Transverse colon (tissue), 4 donors: ENCODE measurements at regions not wholly inside any gene's neighbourhood (a gene's known extent, or its start where the extent isn't known, plus 50 kb on each side); places are given as distances from the start of the nearest gene placed in this dataset.

Experiments used
- DNase-seq: peaks from one replicate; pipeline ENCODE4 v3.0.0-alpha.2; 2019
- H3K27ac ChIP-seq, 4 donors: fragments of 200-600 bp; sonication (generic); 2 replicates each; pipeline ENCODE4 v1.5.1; 2016 to 2018; ENCODE audit warnings: inconsistent platforms in 4 of 4
- H3K27me3 ChIP-seq: fragments of 200-600 bp; sonication (generic); 2 replicates; pipeline ENCODE4 v1.5.1; 2017; ENCODE audit warnings: inconsistent platforms
- H3K36me3 ChIP-seq, 4 donors: fragments of 200-600 bp; sonication (generic); 2 replicates each; pipeline ENCODE4 v1.5.1; 2017 to 2019; ENCODE audit warnings: inconsistent platforms in 4 of 4
- H3K4me1 ChIP-seq, 4 donors: fragments of 200-600 bp; sonication (generic); 2 replicates each; pipeline ENCODE4 v1.5.1; 2017 to 2020; ENCODE audit warnings: inconsistent platforms in 4 of 4
- H3K4me3 ChIP-seq, 4 donors: fragments of 200-600 bp; sonication (generic); 1 replicate in 1 of 4; 2 replicates in 3 of 4; pipeline versions ENCODE4 v1.5.1 to v1.6.1; 2017 to 2019; ENCODE audit warnings: inconsistent platforms in 4 of 4
- H3K9me3 ChIP-seq, 2 donors: fragments of 200-600 bp; sonication (generic); 2 replicates each; pipeline ENCODE4 v1.5.1; 2017 to 2019; ENCODE audit warnings: inconsistent platforms in 2 of 2
- CTCF ChIP-seq, 5 experiments: fragments of 200-600 bp in 3 of 5; fragments of 450-650 bp in 2 of 5; sonication (generic) in 3 of 5; IDR thresholded peaks; 1 replicate in 2 of 5; 2 replicates in 3 of 5; pipeline ENCODE4 v1.5.1; 2016 to 2017; ENCODE audit warnings: antibody characterized with exemption in 5 of 5, inconsistent platforms in 3 of 5, mild to moderate bottlenecking in 2 of 5, moderate library complexity in 1 of 5
- EP300 ChIP-seq: sonication (generic); formaldehyde crosslinking; IDR thresholded peaks from one replicate; pipeline ENCODE4 v1.6.1; 2017; ENCODE audit warnings: antibody characterized with exemption, low read depth
- POLR2A ChIP-seq: fragments of 450-650 bp; IDR thresholded peaks from one replicate; pipeline ENCODE4 v1.6.1; 2016; ENCODE audit warnings: antibody characterized with exemption, mild to moderate bottlenecking, moderate library complexity
- POLR2AphosphoS5 ChIP-seq, 3 donors: sonication (generic); formaldehyde crosslinking; IDR thresholded peaks; one replicate each; pipeline ENCODE4 v1.6.1; 2016; ENCODE audit warnings: antibody characterized with exemption in 3 of 3
- WGBS, 2 donors: methylation state at CpG; one replicate each; pipeline ENCODE4 v1.1.5; 2018; ENCODE audit warnings: low coverage in 1 of 2; 5-methylcytosine and 5-hydroxymethylcytosine counted together
- in situ Hi-C, 4 donors: fragments of 200-750 bp; cut with MboI; loops; one replicate each; pipeline versions ENCODE4 v1.15.0 to v1.15.1; 2017; ENCODE audit warnings: low sequenced_read_pairs in 3 of 4, low pct_ligation_motif_present in 1 of 4, low pct_unique_long_range_greater_than_20kb in 1 of 4
- intact Hi-C: fragments of 100-400 bp; cut with DNase I; formaldehyde crosslinking; loops from one replicate; pipeline ENCODE4 v1.15.1; 2023; ENCODE audit warnings: low total_unique reads

- Histone ChIP-seq H3K9me3 (no peaks in the 10 kb centered on the region), H3K4me3 (no peak overlapping the region), H3K36me3 (no peaks in the 10 kb centered on the region), H3K4me1 (no peaks in the 10 kb centered on the region), H3K27me3 (no peaks in the 10 kb centered on the region), H3K27ac (no peak overlapping the region)
- 64 to 78% methylated on average over 3 of the region's 3 CpGs for WGBS, 2 donors
- intact Hi-C loops, result no loop called here
- no peak for DNase-seq
- in situ Hi-C loops, result no loop called here
- TF ChIP-seq POLR2A, result no peak
- no peak for TF ChIP-seq CTCF (IDR thresholded peaks at IDR 0.05)
- no peak for TF ChIP-seq POLR2AphosphoS5 (IDR thresholded peaks at IDR 0.05)
- TF ChIP-seq EP300, result no peak
These were observed 1487.7 kb downstream of the EFNB2 start for GRCh38 chr13:105047676-105048295.

- WGBS, 2 donors, result 83 to 92% methylated on average over 2 of the region's 2 CpGs
- TF ChIP-seq EP300 (no peak), POLR2A (no peak), POLR2AphosphoS5 (IDR thresholded peaks at IDR 0.05) (no peak), CTCF (IDR thresholded peaks at IDR 0.05) (no peak)
- DNase-seq, result no peak
- H3K9me3 ChIP-seq, result no peaks in the 10 kb centered on the region
- H3K36me3 ChIP-seq, result no peaks in the 10 kb centered on the region
- H3K27me3 ChIP-seq, result no peaks in the 10 kb centered on the region
- no peaks in the 10 kb centered on the region for H3K4me1 ChIP-seq
- no peak overlapping the region for H3K27ac ChIP-seq
- no peak overlapping the region for H3K4me3 ChIP-seq
- in situ Hi-C loops, result no loop called here
- intact Hi-C loops, result no loop called here
These were observed 1498.4 kb downstream of the EFNB2 start for GRCh38 chr13:105037110-105037509.

GRCh38 chr13:105035092-105035491 is 1500.4 kb downstream of the EFNB2 start:
- DNase-seq, result no peak
- Histone ChIP-seq H3K27ac (no peak overlapping the region), H3K36me3 (no peaks in the 10 kb centered on the region), H3K4me3 (no peak overlapping the region), H3K27me3 (no peaks in the 10 kb centered on the region), H3K4me1 (no peaks in the 10 kb centered on the region), H3K9me3 (no peaks in the 10 kb centered on the region)
- WGBS, 2 donors, result 69% methylated on average over 4 of the region's 4 CpGs; no CpG with 5 or more reads in 1 of the 2 donors
- no peak for TF ChIP-seq EP300
- TF ChIP-seq POLR2A, result no peak
- TF ChIP-seq CTCF (IDR thresholded peaks at IDR 0.05), result no peak
- no peak for TF ChIP-seq POLR2AphosphoS5 (IDR thresholded peaks at IDR 0.05)
- intact Hi-C loops (no loop called here), in situ Hi-C loops (no loop called here)

- H3K27me3 ChIP-seq, result no peaks in the 10 kb centered on the region
- in situ Hi-C loops (no loop called here), intact Hi-C loops (no loop called here)
- WGBS, 2 donors, result 78 to 80% methylated on average over 1 to 2 of the region's 2 CpGs
- no peaks in the 10 kb centered on the region for H3K9me3 ChIP-seq
- H3K4me1 ChIP-seq, result no peaks in the 10 kb centered on the region
- TF ChIP-seq EP300 (no peak), CTCF (IDR thresholded peaks at IDR 0.05) (no peak), POLR2A (no peak), POLR2AphosphoS5 (IDR thresholded peaks at IDR 0.05) (no peak)
- H3K36me3 ChIP-seq, result no peaks in the 10 kb centered on the region
- no peak for DNase-seq
- H3K27ac ChIP-seq, result no peak overlapping the region
- no peak overlapping the region for H3K4me3 ChIP-seq
These were observed 1501.5 kb downstream of the EFNB2 start for GRCh38 chr13:105033999-105034398.
